DOHH2 (cell line): ENCODE measurements at regions not wholly inside any gene's neighbourhood (a gene's known extent, or its start where the extent isn't known, plus 50 kb on each side); places are given as distances from the start of the nearest gene placed in this dataset.

Experiments used
- EZH2phosphoT487 ChIP-seq: fragments of 200-600 bp; sonication (generic); IDR thresholded peaks from 2 replicates; pipeline ENCODE4 v1.6.1; 2017; ENCODE audit warnings: borderline replicate concordance, mild to moderate bottlenecking, antibody characterized with exemption, low read length, moderate library complexity, mixed read lengths
- TF ChIP-seq, protein P1 (sequence below): fragments of 200-600 bp; sonication (generic); IDR thresholded peaks from one replicate; pipeline ENCODE4 v1.5.1; 2014; ENCODE audit warnings: antibody characterized with exemption, mild to moderate bottlenecking, low read depth, low read length; ENCODE audit not compliant: poor library complexity, severe bottlenecking

DNA sequence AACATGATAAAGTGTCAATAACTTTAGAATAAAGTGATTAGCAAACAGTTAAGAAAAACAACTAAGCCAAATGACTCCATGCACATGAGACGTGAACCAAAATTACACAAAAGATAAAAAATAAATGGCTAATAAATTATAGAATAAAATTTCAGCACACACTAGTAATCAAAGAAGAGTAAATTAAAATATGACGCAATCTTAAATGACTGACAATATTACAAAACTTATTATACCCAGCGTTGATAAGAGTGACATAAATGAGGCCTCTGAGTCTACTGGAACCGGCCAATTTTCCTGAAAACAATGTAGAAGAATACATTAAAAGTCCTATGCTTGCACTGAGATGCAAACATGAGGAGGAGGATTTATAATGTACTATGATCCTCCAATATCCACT is 187.4 kb downstream of the DHX15 start:
- TF ChIP-seq, protein P1, sequence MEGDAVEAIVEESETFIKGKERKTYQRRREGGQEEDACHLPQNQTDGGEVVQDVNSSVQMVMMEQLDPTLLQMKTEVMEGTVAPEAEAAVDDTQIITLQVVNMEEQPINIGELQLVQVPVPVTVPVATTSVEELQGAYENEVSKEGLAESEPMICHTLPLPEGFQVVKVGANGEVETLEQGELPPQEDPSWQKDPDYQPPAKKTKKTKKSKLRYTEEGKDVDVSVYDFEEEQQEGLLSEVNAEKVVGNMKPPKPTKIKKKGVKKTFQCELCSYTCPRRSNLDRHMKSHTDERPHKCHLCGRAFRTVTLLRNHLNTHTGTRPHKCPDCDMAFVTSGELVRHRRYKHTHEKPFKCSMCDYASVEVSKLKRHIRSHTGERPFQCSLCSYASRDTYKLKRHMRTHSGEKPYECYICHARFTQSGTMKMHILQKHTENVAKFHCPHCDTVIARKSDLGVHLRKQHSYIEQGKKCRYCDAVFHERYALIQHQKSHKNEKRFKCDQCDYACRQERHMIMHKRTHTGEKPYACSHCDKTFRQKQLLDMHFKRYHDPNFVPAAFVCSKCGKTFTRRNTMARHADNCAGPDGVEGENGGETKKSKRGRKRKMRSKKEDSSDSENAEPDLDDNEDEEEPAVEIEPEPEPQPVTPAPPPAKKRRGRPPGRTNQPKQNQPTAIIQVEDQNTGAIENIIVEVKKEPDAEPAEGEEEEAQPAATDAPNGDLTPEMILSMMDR, result no peak
- TF ChIP-seq EZH2phosphoT487, result no peak
